Suppressor macrophage treated with lipopolysaccharide for 1 hour (primary cell): ENCODE measurements at regions not wholly inside any gene's neighbourhood (a gene's known extent, or its start where the extent isn't known, plus 50 kb on each side); places are given as distances from the start of the nearest gene placed in this dataset.
A peak's percentile ranks its signal among the peaks of the same experiment; 100 is the strongest.
"Not testable (repeated sequence)": the region's sequence is repeated elsewhere in the genome, so short reads cannot be mapped to it uniquely, and the experiment has no call there.

Source experiments
- DNase-seq, 3 donors: peaks; one replicate each; pipeline ENCODE4 v3.0.0-alpha.2; 2020 to 2022

DNA sequence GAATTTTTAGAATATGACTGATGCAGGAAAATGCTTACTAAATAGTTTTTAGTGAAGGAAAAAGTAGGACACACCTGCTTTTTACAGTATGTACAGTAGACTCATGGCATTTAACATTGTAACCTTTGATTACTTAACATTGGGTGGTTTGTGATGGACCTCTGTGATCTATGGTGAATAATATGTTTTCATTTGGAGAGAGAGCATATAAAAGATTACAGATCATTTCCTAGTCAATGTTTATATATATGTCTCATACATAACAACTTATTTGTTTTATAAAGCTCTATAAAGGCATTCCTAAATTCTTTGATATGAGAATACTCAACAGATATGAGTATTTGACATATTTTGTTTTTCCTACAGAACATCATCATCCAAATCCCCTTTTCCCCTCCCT, 129.3 kb upstream of the PDE7B start:
- no peak for DNase-seq

DNA sequence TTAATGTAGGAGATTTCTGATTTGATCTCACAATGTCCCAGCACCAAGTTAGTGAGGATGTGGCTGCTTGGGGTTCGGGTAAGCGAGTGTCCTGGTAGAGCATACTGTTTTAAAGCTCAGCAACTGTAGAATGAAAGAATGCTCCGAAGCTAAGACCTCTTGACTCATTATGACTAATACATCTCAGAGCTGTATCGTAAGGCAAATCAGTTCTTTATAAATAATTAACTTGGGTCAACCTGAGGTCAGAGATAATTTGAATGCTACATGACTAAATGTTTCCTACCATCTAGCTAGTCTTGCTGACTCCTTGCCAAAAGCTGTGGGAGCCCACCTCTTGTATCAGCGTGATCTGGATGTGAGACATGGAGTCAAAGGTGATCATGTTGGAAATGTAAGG, 128.8 kb upstream of the PDE7B start:
- DNase-seq, result no peak

DNA sequence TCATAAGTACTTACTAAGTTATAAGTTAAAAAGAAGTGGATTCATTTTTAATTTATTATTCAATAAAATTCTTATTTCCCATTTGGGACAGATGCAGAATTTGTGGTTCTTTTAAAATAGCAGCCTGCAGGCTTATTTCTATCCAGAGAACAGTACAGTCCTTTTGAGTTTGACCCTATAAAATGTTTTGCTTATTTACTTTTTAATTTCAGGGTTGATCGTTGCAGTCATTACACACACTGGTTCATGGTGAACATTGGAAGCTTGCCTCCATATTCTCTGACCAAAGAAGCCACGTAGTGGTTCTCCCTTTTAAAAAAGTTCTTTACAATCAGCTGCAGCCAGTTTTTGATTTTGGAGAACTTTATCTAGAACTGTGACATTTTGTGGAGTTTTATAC, 122.9 kb upstream of the PDE7B start:
- no peak for DNase-seq

DNA sequence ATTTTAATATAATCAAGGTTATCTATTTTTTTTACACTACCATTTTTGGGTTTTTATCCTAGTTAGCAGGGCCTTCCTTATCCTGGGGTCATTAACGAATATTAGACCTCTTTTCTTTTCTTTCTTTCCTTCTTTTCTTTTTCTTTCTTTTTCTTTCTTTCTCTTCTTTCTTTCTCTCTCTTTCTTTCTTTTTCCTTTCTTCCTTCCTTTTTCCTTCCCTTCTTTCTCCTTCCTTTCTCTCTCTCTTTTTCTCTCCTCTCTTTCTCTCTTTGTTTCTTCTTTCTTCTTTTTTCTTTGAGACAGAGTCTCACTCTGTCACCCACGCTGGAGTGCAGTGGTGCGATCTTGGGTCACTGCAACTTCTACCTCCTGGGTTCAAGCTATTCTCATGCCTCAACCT, 120.4 kb upstream of the PDE7B start:
- DNase-seq, result no peak

DNA sequence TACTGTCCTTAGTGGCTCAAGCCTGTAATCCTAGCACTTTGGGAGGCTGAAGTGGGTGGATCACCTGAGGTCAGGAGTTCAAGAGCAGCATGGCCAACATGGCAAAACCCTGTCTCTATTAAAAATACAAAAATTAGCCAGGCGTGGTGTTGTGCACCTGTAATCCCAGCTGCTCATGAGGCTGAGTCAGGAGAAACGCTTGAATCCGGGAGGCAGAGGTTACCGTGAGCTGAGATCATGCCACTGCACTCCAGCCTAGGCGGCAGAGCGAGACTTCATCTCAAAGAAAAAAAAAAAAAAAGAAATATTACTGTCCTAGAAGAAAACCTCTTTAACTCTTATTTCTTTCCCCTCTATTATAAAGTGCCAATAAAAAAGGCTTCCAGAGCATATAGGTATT, 115.2 kb upstream of the PDE7B start:
- not testable (repeated sequence) for DNase-seq

DNA sequence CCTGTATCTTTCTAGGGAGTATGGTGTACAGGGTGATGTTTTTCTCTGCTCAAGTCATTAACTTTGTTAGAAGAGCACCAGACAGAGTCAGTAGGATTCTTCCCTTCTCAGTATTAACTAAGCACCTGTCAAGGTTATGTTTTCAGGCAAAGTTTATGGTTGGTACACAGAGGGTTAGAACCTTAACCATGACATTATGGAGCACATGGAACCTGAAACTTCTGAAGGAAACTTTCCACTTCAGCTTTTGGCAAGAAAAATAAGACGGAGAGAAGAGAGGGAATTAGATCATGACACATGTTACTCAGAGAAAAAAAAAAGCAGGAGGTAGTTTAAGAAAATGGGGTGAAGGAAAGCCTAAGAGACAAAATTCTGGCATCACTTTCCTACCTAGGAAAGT, 112.9 kb upstream of the PDE7B start:
- DNase-seq, result no peak

DNA sequence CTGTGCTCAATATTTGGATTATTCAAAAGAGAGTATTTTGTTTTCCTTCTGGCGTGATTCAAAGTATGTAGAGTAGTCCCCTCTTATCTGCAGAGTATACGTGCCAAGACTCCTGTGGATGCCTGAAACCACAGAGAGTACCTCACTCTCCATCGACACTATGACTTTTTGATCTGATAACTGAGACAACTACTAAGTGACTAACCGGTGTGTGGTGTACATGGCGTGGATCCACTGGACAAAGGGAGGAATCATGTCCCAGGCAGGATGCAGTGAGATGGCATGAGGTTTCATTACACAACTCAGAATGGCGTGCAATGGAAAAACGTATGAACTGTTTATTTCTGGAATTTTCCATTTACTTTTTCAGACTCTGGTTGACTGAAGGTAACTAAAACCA, 112.2 kb upstream of the PDE7B start:
- DNase-seq, result no peak

DNA sequence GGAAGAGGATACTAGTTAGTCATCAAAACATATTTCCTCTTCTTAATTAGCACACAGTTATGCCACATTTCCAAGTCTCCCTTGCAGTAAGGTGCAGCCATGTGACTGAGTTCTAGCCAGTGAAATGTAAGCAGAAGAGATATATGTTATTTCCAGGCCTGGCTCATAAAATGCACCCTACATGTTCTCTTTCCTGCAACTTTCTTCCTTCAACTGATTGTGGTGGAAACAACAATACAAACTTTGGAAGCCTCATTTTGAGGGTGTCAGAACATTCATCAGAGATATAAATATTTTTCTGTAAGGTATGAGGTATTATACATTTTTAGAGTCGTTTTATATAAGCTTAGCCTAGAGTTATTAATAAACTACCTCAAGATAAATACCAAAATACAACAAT, 110.9 kb upstream of the PDE7B start:
- DNase-seq, result peak; percentile 7 to 32 (median 23)

DNA sequence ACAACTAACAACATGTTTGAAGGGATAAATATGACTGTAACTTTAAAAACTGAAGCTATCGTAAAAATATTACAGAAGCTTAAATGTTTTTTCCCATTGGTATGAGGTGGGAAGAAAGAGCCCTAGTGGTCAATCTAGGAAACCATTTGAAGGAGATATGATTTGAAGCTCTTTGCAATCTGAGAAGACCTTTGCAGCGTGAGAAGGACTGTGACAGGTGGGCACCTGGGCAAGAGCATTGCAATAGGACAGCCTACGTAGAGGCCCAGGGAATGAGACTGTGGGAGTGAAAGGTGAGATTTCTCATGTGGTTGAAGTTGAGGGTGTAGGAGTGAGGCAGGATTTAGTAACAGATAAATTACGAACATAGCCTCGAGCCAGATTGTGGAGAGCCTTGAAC, 108.0 kb upstream of the PDE7B start:
- no peak for DNase-seq

DNA sequence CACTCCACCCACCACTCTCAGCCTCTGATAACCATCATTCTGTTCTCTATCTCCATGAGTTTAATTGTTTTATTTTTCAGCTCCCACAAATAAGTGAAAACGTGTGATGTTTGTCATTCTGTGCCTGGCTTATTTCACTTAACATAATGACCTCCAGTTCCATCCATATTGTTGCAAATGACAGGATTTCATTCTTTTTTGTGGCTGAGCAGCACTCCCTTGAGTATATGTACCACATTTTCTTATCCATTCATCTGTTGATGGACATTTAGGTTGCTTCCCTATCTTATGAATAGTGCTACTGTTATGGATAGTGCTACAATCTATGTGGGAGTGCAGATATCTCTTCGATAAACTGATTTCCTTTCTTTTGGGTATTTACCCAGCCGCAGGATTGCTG, 103.3 kb upstream of the PDE7B start:
- DNase-seq, result no peak

DNA sequence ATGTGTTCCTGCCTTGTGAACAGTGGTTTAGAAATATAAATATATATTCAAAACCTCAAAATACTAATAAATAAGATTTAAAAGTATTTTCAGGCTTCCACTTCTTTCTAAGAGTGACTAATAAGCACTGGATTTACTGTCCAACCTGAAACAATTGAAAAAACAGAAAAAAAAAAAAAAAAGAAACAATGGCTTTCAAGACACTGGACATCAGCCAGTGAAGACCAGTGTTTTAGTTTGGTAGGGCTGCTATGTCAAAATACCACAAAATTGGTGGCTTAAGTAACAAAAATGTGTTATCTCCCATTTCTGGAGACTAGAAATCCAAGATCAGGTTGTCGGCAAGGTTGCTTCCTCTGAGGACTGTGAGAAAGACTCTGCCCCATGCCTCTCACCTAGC, 101.4 kb upstream of the PDE7B start:
- DNase-seq, result no peak

DNA sequence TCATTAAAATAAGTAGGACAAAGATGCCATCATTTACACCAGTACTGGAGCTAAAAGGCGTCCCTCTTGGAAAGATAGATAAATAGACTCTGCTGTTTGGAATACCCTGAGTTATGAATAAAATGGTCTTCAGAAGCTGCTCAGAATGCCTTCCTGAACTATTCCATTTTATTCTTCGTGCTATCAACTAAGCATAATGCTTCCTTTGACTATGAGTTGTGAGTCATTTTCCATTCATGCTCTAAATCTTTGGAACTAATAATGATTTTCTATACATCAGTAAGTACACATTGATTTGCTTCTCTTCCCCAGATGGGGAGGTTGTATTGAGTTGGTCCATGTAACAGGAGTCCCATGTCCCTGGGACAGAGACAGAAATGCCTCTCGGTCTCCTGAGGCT, 98.3 kb upstream of the PDE7B start:
- no peak for DNase-seq

DNA sequence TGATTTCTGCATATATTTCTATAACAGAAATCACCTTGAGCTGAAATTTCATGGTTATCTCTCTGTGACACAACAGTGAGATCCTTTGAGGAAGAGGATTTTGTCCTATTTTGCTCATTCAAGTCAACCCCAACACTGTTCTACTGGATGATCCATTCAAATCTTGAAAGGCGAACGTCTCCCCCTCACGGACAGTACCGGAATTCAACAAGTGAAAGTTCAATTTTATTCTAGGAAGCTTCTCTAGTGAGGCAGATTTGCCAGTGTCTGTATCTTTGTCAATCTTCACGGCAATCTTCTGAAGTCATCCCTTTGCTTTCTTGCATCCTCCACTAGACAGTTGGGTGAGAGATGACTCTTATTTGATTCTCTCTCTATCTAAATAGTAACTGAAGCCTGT, 91.7 kb upstream of the PDE7B start:
- peak in 2 of 3 donors; percentile 22 to 29 for DNase-seq

DNA sequence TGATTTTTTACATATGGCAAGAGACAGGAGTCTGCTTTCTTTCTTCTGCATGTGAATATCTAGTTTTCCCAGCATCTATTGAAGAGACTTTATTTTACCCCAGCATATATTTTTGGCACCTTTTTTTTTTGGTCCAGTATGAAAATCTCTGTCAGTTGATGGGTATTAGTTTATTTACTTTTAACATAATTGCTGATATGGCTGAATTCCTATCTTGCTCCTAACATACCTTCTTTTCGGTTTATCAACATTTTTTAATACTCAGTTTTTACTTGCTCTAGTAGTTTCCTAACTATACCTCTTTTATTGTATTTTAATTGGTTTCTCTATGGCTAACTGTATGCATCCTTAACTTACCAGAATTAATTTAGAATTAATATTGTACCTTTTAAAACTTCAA, 77.5 kb upstream of the PDE7B start:
- no peak for DNase-seq

DNA sequence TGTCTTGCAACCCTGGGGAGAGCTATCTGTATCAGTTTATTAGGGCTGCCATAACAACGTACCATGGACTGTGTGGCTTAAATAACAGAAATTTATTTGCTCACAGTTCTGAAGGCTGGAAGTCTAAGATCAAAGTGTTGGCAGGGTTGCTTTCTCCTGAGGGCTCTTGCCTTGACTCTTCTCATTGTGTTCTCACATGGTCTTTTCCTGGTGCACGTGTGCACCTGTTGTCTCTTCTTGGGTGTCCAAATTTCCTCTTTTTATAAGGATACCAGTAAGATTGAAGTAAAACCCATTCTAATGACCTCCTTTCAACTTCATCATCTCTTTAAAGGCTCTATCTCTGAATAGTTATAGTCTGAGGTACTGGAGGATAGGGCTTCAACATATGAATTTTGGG, 72.3 kb upstream of the PDE7B start:
- no peak for DNase-seq

DNA sequence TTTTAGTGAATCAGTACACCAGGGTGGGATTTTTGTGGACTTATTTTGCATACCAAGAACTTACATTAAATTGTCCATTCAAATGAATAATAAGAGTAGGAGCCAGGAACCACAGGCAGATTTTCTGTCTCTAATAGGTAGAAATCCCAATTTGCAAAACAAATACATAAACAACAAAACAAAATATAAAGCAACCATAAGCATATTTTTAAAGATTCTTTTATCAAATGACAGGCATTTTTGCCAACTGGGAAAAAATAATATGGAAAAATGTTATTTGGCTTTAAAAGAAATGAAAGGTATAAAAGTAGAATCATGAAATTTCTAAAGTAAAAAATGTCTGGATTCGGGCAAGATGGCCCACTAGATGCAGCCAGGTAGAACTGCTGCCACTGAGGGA, 71.2 kb upstream of the PDE7B start:
- no peak for DNase-seq

DNA sequence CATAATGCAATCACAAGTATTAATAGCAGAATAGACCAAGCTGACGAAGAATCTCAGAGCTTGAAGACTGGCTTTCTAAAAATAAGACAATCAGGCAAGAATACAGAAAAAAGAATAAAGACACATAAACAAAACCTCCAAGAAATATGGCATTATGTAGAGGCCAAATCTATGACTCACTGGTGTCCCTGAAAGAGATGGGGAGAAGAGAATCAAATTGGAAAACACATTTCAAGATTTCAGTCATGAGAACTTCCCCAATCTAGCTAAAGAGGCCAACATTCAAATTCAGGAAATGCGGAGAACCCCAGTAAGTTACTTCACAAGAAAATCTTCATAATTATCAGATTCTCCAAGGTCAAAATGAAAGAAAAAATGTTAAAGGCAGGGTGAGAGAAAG, 69.0 kb upstream of the PDE7B start:
- DNase-seq, result peak; percentile 46 to 74 (median 59)

DNA sequence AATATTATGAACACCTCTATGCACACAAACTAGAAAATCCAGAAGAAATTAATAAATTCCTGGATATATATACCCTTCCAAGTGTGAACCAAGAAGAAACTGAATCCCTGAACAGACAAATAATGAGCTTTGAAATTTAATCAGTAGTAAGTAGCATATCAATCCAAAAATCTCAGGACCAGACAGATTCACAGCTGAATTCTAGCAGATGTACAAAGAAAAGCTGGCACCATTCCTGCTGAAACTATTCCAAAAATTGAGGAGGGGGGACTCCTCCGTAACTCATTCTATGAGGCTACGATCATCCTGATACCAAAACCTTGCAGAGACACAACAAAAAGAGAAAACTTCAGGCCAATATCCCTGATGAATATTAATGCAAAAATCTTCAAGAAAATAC, 67.0 kb upstream of the PDE7B start:
- no peak for DNase-seq

DNA sequence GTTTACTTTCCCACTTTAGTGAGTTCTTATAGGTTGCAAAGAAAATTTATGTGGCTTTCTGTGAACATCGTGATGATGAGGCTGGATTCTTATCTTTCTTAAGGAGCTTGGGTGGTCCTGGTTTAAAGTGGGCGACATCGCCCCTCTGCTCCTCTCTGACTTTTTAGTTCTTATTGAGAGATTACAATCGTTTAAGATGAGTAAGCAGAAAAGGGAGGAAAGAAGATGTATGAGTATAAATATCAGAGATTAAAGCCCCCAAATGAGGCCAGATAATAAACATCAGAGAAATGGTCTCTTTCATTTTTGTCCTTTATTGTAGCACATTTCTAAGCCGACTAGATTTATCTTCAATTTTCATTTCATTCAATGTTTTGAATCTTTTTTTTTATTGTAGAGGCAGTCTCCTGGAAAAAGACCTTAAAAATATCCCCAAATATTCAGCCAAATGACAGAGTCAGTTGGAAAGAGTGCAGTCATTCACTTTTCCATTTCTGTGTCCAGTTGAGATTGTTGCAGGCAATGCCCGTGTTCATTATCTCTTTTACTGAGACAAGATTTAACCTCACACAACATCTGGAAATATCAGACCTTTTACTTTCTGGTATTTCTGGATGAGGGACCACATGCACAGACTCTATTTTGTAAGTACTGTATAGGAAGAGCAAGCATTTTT, 62.0 kb upstream of the PDE7B start:
- DNase-seq, result no peak

DNA sequence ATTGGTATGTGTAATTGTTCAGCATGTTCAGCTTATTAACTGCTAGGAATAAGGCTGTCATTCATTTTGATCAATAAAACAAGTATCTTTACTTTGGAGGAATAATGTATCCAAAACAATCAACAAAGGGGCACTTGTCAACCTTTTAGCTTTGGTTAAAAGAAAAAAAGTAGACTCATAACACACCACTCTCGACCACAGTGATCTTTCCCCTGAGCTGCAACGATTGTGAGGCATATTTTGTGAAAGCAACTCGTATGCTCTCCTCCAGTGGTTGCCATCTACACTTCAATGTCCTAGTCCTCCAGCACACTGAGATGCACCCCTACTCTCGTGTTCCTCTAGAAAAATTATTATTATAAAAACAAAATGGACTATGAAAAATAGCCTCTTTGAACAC, 60.1 kb upstream of the PDE7B start:
- DNase-seq, result no peak

DNA sequence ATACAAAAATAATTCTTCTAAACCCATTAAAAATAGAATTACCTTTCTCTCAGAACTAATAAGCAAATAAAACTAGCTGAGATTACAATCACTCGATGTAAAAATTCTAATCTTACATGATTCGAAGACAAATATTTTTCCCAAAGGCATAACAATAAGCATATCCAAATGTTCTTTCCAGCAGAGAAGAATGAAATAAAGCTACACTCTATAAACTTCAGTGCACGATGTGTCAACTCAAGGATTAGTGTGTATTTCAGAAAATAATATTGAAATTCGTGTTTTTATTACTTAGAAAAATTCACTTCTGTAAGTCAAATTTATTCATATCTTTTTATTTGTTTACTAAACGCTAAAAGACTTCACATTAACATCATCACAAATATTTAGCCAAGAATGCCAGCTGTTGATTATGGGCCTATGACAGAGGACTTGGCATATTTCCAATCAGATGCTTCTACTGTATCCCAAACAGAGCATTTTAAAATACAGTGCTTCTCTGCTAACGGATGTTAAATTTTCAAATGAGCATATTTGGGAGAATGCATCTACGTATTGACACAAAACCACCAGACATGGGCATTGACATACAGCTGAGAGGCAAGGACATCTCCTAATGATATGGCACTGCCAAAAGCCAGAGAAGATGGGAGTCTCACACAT, 54.7 kb upstream of the PDE7B start:
- no peak for DNase-seq

DNA sequence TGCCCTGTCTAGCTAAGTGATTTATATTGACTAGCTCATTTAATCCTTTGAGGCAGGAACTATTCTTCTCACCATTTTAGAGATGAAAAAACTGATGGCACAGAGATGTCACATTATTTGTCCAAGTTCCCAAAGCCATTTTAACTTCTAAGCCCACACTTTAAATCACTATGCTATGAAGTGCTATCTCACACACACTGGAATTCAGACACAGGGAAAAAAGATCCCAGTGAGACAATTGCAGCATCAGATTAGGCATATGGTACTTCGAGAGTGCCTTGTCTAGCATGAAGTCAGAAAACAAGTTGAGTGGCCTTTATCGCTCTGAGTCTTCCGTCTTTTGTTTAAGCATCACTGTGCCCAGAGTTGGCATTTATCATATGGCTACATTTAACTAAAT, 54.1 kb upstream of the PDE7B start:
- DNase-seq, result no peak

DNA sequence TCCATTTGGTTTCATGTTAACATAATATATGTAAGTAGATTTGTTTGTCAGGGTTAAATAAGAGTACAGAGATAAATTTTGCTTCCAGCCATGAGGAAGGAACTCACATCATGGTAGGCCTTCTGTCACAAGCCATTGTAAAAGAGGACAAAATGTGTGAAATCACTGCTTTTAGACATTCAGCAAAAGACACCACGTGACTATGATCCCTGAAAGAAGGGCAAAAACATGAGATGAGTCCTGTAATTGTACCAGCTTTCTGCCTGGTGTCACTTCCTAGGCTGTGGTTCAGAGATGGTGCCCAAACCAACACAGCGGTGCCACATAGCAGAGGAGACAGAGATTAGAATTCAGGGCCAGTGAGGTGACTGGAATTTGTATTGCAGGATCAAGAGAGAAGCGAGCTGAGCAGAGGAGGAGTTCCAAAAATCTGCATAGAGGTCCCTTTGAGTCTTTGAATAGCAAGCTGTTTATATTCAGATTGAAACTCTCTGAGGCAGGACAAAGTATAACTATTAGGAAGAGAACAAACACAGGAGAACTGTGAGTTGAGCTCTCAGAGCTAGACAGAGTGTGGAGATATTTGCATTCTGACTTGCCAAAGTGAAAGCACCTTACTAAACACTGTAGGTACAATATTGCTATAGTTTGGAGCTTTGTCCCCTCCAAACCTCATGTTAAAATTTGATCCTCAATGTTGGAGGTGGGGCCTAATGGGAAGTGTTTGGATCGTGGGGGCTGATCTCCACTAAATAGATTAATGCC, 52.6 kb upstream of the PDE7B start:
- DNase-seq, result no peak
